HG02571 (cell line): ENCODE measurements at regions not wholly inside any gene's neighbourhood (a gene's known extent, or its start where the extent isn't known, plus 50 kb on each side); places are given as distances from the start of the nearest gene placed in this dataset.
"Not testable (repeated sequence)": the region's sequence is repeated elsewhere in the genome, so short reads cannot be mapped to it uniquely, and the experiment has no call there.

Source experiments
- ATAC-seq: cut with Tn5 transposase; IDR thresholded peaks from one replicate; pipeline ENCODE4 v1.9.1; 2021; ENCODE audit warnings: mild to moderate bottlenecking, moderate library complexity; ENCODE audit not compliant: unreplicated experiment

- ATAC-seq = no peak
Measured at GRCh38 chr6:130700397-130700796, 126.8 kb upstream of the SMLR1 start.

- ATAC-seq = no peak
Measured at GRCh38 chr6:130708338-130708737, 118.9 kb upstream of the SMLR1 start.

GRCh38 chr6:130711641-130712040 is 115.6 kb upstream of the SMLR1 start:
- ATAC-seq = not testable (repeated sequence)

GRCh38 chr6:130713144-130713543 is 114.1 kb upstream of the SMLR1 start:
- ATAC-seq = no peak

- ATAC-seq = no peak
Measured at GRCh38 chr6:130715058-130715457, 112.1 kb upstream of the SMLR1 start.

- ATAC-seq = no peak
Measured at GRCh38 chr6:130716466-130716865, 110.7 kb upstream of the SMLR1 start.

- ATAC-seq = no peak
Measured at GRCh38 chr6:130717657-130718056, 109.5 kb upstream of the SMLR1 start.

GRCh38 chr6:130720076-130720715 is 107.0 kb upstream of the SMLR1 start:
- ATAC-seq = no peak

- no peak for ATAC-seq
Measured at GRCh38 chr6:130724089-130724488, 103.1 kb upstream of the SMLR1 start.

- no peak for ATAC-seq
Measured at GRCh38 chr6:130725551-130725950, 101.7 kb upstream of the SMLR1 start.

- ATAC-seq = not testable (repeated sequence)
Measured at GRCh38 chr6:130728064-130728463, 99.1 kb upstream of the SMLR1 start.

- no peak for ATAC-seq
Measured at GRCh38 chr6:130730600-130730999, 96.6 kb upstream of the SMLR1 start.

GRCh38 chr6:130734161-130734560 is 93.0 kb upstream of the SMLR1 start:
- no peak for ATAC-seq

- no peak for ATAC-seq
Measured at GRCh38 chr6:130740308-130740707, 86.9 kb upstream of the SMLR1 start.

- ATAC-seq = no peak
Measured at GRCh38 chr6:130742131-130742681, 85.0 kb upstream of the SMLR1 start.

- ATAC-seq = no peak
Measured at GRCh38 chr6:130743175-130743574, 84.0 kb upstream of the SMLR1 start.

GRCh38 chr6:130744576-130745366 is 82.4 kb upstream of the SMLR1 start:
- ATAC-seq = no peak

GRCh38 chr6:130748041-130748440 is 79.2 kb upstream of the SMLR1 start:
- no peak for ATAC-seq

- ATAC-seq = no peak
Measured at GRCh38 chr6:130749402-130749801, 77.8 kb upstream of the SMLR1 start.

- ATAC-seq = no peak
Measured at GRCh38 chr6:130752267-130752666, 74.9 kb upstream of the SMLR1 start.

GRCh38 chr6:130754786-130755367 is 72.3 kb upstream of the SMLR1 start:
- ATAC-seq = no peak
